ENCODE measurements at regions not wholly inside any gene's neighbourhood (a gene's known extent, or its start where the extent isn't known, plus 50 kb on each side); places are given as distances from the start of the nearest gene placed in this dataset.

DNA sequence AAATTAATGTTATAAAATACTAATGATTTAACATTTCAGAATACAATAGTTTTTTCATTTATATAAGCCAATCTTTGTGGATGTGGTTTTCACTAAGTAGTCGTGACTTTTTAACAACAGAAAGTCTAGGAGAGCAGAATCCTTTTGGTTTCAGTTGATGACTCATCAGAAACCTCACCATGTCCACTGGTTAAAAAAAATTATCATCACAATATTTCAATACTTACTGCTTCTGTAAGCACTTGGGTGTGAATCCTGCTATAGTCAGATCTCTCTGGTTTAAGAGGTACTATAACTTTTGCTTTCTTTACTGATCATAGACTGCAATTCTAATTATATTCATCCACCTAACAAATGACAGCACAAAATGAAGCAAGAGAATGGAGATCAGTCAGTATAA lies 77.2 kb downstream of the MRPS30 start:
- no peaks in the 10 kb centered on the region for H3K27me3 ChIP-seq (ENCODE audit: control insufficient read depth, insufficient read depth, low read length)
- H3K4me1 ChIP-seq (ENCODE audit: control insufficient read depth, insufficient read depth, low read length, poor library complexity, severe bottlenecking): no peaks in the 10 kb centered on the region
- DNase-seq: peak in 1 of 3 donors; percentile 49
- no peak overlapping the region for H3K27ac ChIP-seq (ENCODE audit: insufficient read depth, low read length, poor library complexity, severe bottlenecking)
- no peaks in the 10 kb centered on the region for H3K36me3 Mint-ChIP-seq
- H3K9me3 Mint-ChIP-seq: peaks cover 0 to 3% (median 0%) of the 10 kb centered on the region in 7 donors
- no peak overlapping the region for H3K27ac Mint-ChIP-seq
- no peaks in the 10 kb centered on the region for H3K36me3 ChIP-seq (ENCODE audit: control insufficient read depth, insufficient read depth, low read length)
- no peak overlapping the region for H3K4me3 Mint-ChIP-seq
- H3K9me3 ChIP-seq (ENCODE audit: control insufficient read depth in 2 of 2, low read length in 2 of 2): no peaks in the 10 kb centered on the region
- H3K4me1 Mint-ChIP-seq: no peaks in the 10 kb centered on the region
- ATAC-seq (ENCODE audit: low read depth in 2 of 2): no peak
- H3K4me3 ChIP-seq (ENCODE audit: low read depth, low read length): no peak overlapping the region
- H3K27me3 Mint-ChIP-seq: peaks cover 2% of the 10 kb centered on the region

DNA sequence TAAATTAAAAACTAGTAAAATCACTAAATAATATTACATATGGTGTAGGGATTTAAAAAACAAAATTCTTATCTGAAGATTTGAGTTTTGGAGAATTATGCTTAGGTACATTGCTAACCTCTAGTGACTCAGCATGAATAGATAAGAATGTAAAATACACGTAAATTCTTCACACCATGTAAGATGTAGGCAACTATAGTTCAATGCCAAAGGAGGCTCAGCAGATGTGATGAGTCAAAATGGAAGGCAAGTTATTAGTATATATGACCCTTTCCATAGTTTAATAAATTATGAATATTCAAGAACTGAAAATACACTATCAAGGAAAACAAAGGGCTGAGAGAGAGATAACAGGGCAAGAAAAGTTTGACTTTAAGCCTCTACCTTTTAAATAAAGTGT lies 79.0 kb downstream of the MRPS30 start:
- Mint-ChIP-seq H3K27ac (no peak overlapping the region), H3K36me3 (no peaks in the 10 kb centered on the region), H3K4me3 (no peak overlapping the region), H3K9me3 (peaks cover 0 to 3% (median 0%) of the 10 kb centered on the region in 7 donors), H3K27me3 (peaks cover 9% of the 10 kb centered on the region), H3K4me1 (no peaks in the 10 kb centered on the region)
- no peak for ATAC-seq (ENCODE audit: low read depth in 2 of 2)
- H3K4me1 ChIP-seq (ENCODE audit: control insufficient read depth, insufficient read depth, low read length, poor library complexity, severe bottlenecking): no peaks in the 10 kb centered on the region
- no peaks in the 10 kb centered on the region for H3K27me3 ChIP-seq (ENCODE audit: control insufficient read depth, insufficient read depth, low read length)
- no peak overlapping the region for H3K4me3 ChIP-seq (ENCODE audit: low read depth, low read length)
- no peaks in the 10 kb centered on the region for H3K9me3 ChIP-seq (ENCODE audit: control insufficient read depth in 2 of 2, low read length in 2 of 2)
- no peaks in the 10 kb centered on the region for H3K36me3 ChIP-seq (ENCODE audit: control insufficient read depth, insufficient read depth, low read length)
- no peak overlapping the region for H3K27ac ChIP-seq (ENCODE audit: insufficient read depth, low read length, poor library complexity, severe bottlenecking)
- DNase-seq: peak in 1 of 3 donors; percentile 2

DNA sequence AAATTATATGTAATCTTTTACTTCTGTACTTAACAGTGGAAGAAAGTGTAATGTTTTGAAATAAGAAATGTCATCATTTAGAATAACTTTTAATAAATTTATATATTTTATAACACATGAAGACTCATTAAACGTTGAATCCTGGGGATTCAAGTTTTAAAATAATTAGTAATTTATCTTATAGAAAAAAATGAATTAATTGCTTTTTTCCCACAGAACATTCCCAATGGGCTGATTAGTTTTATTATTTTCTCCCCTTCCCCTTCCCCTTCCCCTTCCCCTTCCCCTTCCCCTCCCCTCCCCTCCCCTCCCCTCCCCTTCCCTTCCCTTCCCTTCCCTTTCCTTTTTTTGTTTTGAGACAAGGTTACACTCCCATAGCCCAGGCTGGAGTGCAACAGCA lies 79.7 kb downstream of the MRPS30 start:
- no peaks in the 10 kb centered on the region for H3K4me1 ChIP-seq (ENCODE audit: control insufficient read depth, insufficient read depth, low read length, poor library complexity, severe bottlenecking)
- Mint-ChIP-seq H3K4me1 (no peaks in the 10 kb centered on the region), H3K4me3 (no peak overlapping the region), H3K27ac (no peak overlapping the region), H3K27me3 (peaks cover 10% of the 10 kb centered on the region), H3K36me3 (no peaks in the 10 kb centered on the region), H3K9me3 (peaks cover 0 to 3% (median 0%) of the 10 kb centered on the region in 7 donors)
- no peaks in the 10 kb centered on the region for H3K36me3 ChIP-seq (ENCODE audit: control insufficient read depth, insufficient read depth, low read length)
- no peak for ATAC-seq (ENCODE audit: low read depth in 2 of 2)
- H3K4me3 ChIP-seq (ENCODE audit: low read depth, low read length): no peak overlapping the region
- H3K27me3 ChIP-seq (ENCODE audit: control insufficient read depth, insufficient read depth, low read length): no peaks in the 10 kb centered on the region
- no peak for DNase-seq
- H3K27ac ChIP-seq (ENCODE audit: insufficient read depth, low read length, poor library complexity, severe bottlenecking): no peak overlapping the region
- no peaks in the 10 kb centered on the region for H3K9me3 ChIP-seq (ENCODE audit: control insufficient read depth in 2 of 2, low read length in 2 of 2)

DNA sequence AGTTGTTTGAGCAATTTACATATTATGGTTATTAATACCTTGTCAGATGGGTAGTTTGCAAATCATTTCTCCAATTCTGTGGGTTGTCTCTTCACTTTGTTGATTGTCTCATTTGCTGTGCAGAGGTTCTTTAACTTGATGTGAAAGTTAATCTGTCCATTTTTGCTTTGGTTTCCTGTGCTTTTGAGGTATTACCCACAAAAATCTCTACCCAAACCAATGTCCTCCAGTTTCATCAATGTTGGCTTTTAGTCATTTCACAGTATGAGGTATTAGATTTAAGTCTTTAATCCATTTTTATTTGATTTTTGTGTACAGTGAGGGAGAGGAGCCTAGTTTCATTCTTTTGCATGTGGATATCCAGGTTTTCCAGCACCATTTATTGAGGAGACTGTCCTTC lies 82.4 kb downstream of the MRPS30 start:
- peaks cover 0 to 3% (median 0%) of the 10 kb centered on the region in 7 donors for H3K9me3 Mint-ChIP-seq
- Histone ChIP-seq H3K36me3 (ENCODE audit: control insufficient read depth, insufficient read depth, low read length) (no peaks in the 10 kb centered on the region), H3K4me3 (ENCODE audit: low read depth, low read length) (no peak overlapping the region), H3K9me3 (ENCODE audit: control insufficient read depth in 2 of 2, low read length in 2 of 2) (no peaks in the 10 kb centered on the region), H3K27me3 (ENCODE audit: control insufficient read depth, insufficient read depth, low read length) (no peaks in the 10 kb centered on the region), H3K27ac (ENCODE audit: insufficient read depth, low read length, poor library complexity, severe bottlenecking) (no peak overlapping the region), H3K4me1 (ENCODE audit: control insufficient read depth, insufficient read depth, low read length, poor library complexity, severe bottlenecking) (no peaks in the 10 kb centered on the region)
- ATAC-seq (ENCODE audit: low read depth in 2 of 2) (no peak), DNase-seq (no peak)
- peaks cover 10% of the 10 kb centered on the region for H3K27me3 Mint-ChIP-seq
- H3K27ac Mint-ChIP-seq: no peak overlapping the region
- no peaks in the 10 kb centered on the region for H3K4me1 Mint-ChIP-seq
- no peaks in the 10 kb centered on the region for H3K36me3 Mint-ChIP-seq
- no peak overlapping the region for H3K4me3 Mint-ChIP-seq

DNA sequence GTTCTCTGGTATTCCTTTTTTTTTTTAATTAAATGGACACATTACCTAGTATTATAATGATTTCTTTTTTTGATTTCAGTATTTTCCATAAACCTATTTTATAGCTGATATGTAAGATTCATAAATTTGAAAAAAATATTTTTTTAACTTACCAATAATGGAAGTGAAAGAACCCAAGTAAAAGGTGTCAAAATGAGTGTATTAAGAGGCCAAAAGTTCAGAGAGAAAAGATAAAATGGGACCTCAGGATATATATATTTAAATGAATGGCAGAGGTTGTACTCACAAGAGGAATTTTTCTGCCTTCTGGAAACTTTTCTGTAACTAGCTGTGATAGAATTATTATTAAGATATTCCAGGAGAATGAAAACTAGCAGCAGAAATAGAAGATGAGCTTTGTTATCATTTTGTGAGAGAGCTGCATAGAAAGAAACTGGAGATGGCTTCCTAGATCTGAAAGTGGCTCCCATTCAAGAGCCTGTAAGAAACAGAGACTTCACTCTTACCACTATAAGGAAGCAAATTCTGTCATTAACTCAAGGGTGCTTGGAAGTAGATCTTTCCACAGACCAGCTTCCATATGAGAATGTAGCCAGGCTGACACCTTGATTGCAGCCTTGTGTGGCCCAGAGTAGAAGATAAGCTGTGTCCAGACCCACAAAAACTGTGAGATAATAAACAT lies 91.7 kb downstream of the MRPS30 start:
- no peaks in the 10 kb centered on the region for H3K36me3 Mint-ChIP-seq
- no peaks in the 10 kb centered on the region for H3K36me3 ChIP-seq (ENCODE audit: control insufficient read depth, insufficient read depth, low read length)
- no peak overlapping the region for H3K27ac ChIP-seq (ENCODE audit: insufficient read depth, low read length, poor library complexity, severe bottlenecking)
- H3K27ac Mint-ChIP-seq: no peak overlapping the region
- no peak overlapping the region for H3K4me3 Mint-ChIP-seq
- H3K27me3 ChIP-seq (ENCODE audit: control insufficient read depth, insufficient read depth, low read length): no peaks in the 10 kb centered on the region
- H3K9me3 Mint-ChIP-seq: peaks cover 0 to 8% (median 4%) of the 10 kb centered on the region in 7 donors
- H3K4me3 ChIP-seq (ENCODE audit: low read depth, low read length): no peak overlapping the region
- H3K4me1 ChIP-seq (ENCODE audit: control insufficient read depth, insufficient read depth, low read length, poor library complexity, severe bottlenecking): no peaks in the 10 kb centered on the region
- no peaks in the 10 kb centered on the region for H3K9me3 ChIP-seq (ENCODE audit: control insufficient read depth in 2 of 2, low read length in 2 of 2)
- no peaks in the 10 kb centered on the region for H3K27me3 Mint-ChIP-seq
- DNase-seq (no peak), ATAC-seq (ENCODE audit: low read depth in 2 of 2) (no peak)
- H3K4me1 Mint-ChIP-seq: no peaks in the 10 kb centered on the region

DNA sequence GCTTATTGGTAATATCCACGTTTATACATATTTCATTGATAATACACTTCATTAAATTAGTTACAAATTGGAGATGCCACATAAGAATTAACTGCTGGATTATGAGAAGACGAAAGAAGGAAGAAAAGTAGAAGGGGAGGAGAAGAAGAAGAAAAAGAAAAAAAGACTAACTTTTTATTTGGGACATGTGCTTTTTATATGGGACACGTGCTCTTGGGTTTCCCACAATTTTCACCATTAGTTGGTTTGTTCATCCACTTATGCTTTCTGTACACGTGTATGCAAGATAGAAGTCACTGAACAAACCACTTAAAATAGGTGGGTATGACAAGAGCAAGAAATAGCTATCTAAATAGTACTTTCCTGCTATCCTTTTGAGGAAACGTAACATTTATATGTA lies 98.6 kb downstream of the MRPS30 start:
- DNase-seq (no peak), ATAC-seq (ENCODE audit: low read depth in 2 of 2) (no peak)
- H3K27ac Mint-ChIP-seq: no peak overlapping the region
- Histone ChIP-seq H3K36me3 (ENCODE audit: control insufficient read depth, insufficient read depth, low read length) (no peaks in the 10 kb centered on the region), H3K4me1 (ENCODE audit: control insufficient read depth, insufficient read depth, low read length, poor library complexity, severe bottlenecking) (no peaks in the 10 kb centered on the region), H3K4me3 (ENCODE audit: low read depth, low read length) (no peak overlapping the region), H3K9me3 (ENCODE audit: control insufficient read depth in 2 of 2, low read length in 2 of 2) (no peaks in the 10 kb centered on the region), H3K27ac (ENCODE audit: insufficient read depth, low read length, poor library complexity, severe bottlenecking) (no peak overlapping the region), H3K27me3 (ENCODE audit: control insufficient read depth, insufficient read depth, low read length) (no peaks in the 10 kb centered on the region)
- peaks cover 5% of the 10 kb centered on the region for H3K27me3 Mint-ChIP-seq
- no peaks in the 10 kb centered on the region for H3K4me1 Mint-ChIP-seq
- no peak overlapping the region for H3K4me3 Mint-ChIP-seq
- no peaks in the 10 kb centered on the region for H3K36me3 Mint-ChIP-seq
- H3K9me3 Mint-ChIP-seq: peaks cover 0 to 5% (median 0%) of the 10 kb centered on the region in 7 donors

DNA sequence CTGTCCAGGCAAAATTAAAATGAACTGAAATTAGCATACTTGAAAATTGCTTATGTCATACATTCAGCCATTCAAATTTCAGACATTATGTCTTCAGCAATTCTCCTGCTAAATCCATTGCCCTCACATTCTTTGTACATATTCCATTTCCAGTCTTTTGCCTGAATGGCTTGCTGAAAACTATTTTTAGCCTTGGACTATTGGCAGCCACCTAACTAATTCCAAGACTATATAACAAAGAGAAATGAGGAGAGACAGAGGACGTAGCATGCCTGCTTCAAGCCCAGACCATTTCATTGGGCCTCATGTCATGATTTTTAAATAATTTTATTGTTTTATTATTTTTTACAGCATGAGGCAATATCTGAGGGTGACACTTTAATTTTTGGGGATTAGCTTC lies 100.3 kb downstream of the MRPS30 start:
- Mint-ChIP-seq H3K36me3 (no peaks in the 10 kb centered on the region), H3K27me3 (peaks cover 5% of the 10 kb centered on the region), H3K27ac (no peak overlapping the region), H3K4me3 (no peak overlapping the region), H3K9me3 (peaks cover 0 to 5% (median 0%) of the 10 kb centered on the region in 7 donors), H3K4me1 (no peaks in the 10 kb centered on the region)
- no peak overlapping the region for H3K4me3 ChIP-seq (ENCODE audit: low read depth, low read length)
- ATAC-seq (ENCODE audit: low read depth in 2 of 2) (no peak), DNase-seq (no peak)
- no peaks in the 10 kb centered on the region for H3K9me3 ChIP-seq (ENCODE audit: control insufficient read depth in 2 of 2, low read length in 2 of 2)
- H3K27me3 ChIP-seq (ENCODE audit: control insufficient read depth, insufficient read depth, low read length): no peaks in the 10 kb centered on the region
- H3K36me3 ChIP-seq (ENCODE audit: control insufficient read depth, insufficient read depth, low read length): no peaks in the 10 kb centered on the region
- H3K27ac ChIP-seq (ENCODE audit: insufficient read depth, low read length, poor library complexity, severe bottlenecking): no peak overlapping the region
- no peaks in the 10 kb centered on the region for H3K4me1 ChIP-seq (ENCODE audit: control insufficient read depth, insufficient read depth, low read length, poor library complexity, severe bottlenecking)

DNA sequence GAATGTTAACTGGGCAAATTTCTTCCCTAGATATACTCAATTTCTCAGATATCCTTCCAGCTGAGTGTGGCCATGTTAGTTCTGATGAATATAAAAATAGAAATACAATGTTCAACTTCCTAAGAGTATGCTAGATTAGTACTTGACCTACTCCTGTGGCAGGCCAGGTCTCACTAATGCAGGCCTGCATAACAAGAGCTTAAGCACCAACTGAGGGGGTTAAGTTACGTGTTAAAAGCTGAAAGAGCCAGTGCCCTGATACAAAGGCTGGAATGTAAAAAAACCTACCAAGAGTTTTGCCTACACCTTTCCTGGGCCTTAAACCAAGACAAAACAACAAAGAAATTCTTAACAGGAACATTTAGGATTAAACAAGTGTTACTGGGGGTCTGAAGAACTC lies 102.8 kb downstream of the MRPS30 start:
- DNase-seq: no peak
- Mint-ChIP-seq H3K36me3 (no peaks in the 10 kb centered on the region), H3K27me3 (peaks cover 5% of the 10 kb centered on the region), H3K9me3 (peaks cover 0 to 2% (median 0%) of the 10 kb centered on the region in 7 donors), H3K4me1 (no peaks in the 10 kb centered on the region), H3K4me3 (no peak overlapping the region), H3K27ac (no peak overlapping the region)
- Histone ChIP-seq H3K9me3 (ENCODE audit: control insufficient read depth in 2 of 2, low read length in 2 of 2) (no peaks in the 10 kb centered on the region), H3K36me3 (ENCODE audit: control insufficient read depth, insufficient read depth, low read length) (no peaks in the 10 kb centered on the region), H3K4me1 (ENCODE audit: control insufficient read depth, insufficient read depth, low read length, poor library complexity, severe bottlenecking) (no peaks in the 10 kb centered on the region), H3K4me3 (ENCODE audit: low read depth, low read length) (no peak overlapping the region), H3K27me3 (ENCODE audit: control insufficient read depth, insufficient read depth, low read length) (no peaks in the 10 kb centered on the region), H3K27ac (ENCODE audit: insufficient read depth, low read length, poor library complexity, severe bottlenecking) (no peak overlapping the region)
- ATAC-seq (ENCODE audit: low read depth in 2 of 2): no peak
